ENCODE measurements at regions not wholly inside any gene's neighbourhood (a gene's known extent, or its start where the extent isn't known, plus 50 kb on each side); places are given as distances from the start of the nearest gene placed in this dataset.

DNA sequence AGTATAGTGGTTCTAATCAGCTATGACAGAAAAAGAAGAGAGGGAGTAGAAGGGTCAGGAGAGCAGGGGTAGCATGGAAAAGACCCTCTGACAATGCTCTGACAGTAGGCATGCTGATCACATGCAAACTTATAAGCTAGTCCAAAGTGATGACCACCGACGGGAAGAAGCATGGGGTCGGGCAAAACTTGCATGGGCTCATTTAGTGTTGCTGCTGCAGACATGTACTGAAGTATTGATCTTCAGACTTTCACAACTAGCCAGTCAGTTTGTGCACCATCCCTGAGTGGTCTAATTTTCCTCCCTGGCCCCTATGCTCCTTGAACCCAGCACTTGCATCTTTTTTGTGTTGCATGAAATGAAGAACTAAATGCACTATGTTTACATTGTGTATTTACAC, 225.4 kb downstream of the SYK start:
- TF ChIP-seq, protein P1, sequence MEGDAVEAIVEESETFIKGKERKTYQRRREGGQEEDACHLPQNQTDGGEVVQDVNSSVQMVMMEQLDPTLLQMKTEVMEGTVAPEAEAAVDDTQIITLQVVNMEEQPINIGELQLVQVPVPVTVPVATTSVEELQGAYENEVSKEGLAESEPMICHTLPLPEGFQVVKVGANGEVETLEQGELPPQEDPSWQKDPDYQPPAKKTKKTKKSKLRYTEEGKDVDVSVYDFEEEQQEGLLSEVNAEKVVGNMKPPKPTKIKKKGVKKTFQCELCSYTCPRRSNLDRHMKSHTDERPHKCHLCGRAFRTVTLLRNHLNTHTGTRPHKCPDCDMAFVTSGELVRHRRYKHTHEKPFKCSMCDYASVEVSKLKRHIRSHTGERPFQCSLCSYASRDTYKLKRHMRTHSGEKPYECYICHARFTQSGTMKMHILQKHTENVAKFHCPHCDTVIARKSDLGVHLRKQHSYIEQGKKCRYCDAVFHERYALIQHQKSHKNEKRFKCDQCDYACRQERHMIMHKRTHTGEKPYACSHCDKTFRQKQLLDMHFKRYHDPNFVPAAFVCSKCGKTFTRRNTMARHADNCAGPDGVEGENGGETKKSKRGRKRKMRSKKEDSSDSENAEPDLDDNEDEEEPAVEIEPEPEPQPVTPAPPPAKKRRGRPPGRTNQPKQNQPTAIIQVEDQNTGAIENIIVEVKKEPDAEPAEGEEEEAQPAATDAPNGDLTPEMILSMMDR (IDR thresholded peaks at IDR 0.05): no peak
- TF ChIP-seq POLR2A (IDR thresholded peaks at IDR 0.05) (no peak), EP300 (IDR thresholded peaks at IDR 0.05) (no peak)
